Caco-2 (cell line): ENCODE measurements at regions not wholly inside any gene's neighbourhood (a gene's known extent, or its start where the extent isn't known, plus 50 kb on each side); places are given as distances from the start of the nearest gene placed in this dataset.
"Not testable (repeated sequence)": the region's sequence is repeated elsewhere in the genome, so short reads cannot be mapped to it uniquely, and the experiment has no call there.

ENCODE experiments used
- BruUV-seq: library from RNA; stranded (reverse); fragments of 400-500 nt; replicated peaks from 2 replicates; lab custom pipeline; 2021; lab: Mats Ljungman, UMichigan
- CTCF ChIA-PET: fragments of 300-600 bp; sonication (Branson Sonifier 250); formaldehyde crosslinking; loops from one replicate; lab custom pipeline; 2022; ENCODE audit warnings: antibody characterized with exemption; lab: Charles Lee
- POLR2A ChIA-PET: fragments of 300-600 bp; sonication (Branson Sonifier 250); formaldehyde crosslinking; loops from one replicate; lab custom pipeline; 2022; ENCODE audit warnings: antibody characterized with exemption; lab: Charles Lee
- DNase-seq, 2 experiments: peaks; one replicate each; pipeline versions ENCODE4 v3.0.0 to v3.0.0-alpha.2; 2020 to 2022
- H3K27me3 ChIP-seq: replicated peaks from 2 replicates; pipeline ENCODE4 v1.6.0; 2011; ENCODE audit warnings: low read length; ENCODE audit not compliant: control insufficient read depth, insufficient read depth
- H3K36me3 ChIP-seq: 2 replicates; pipeline ENCODE4 v1.5.1; 2011; ENCODE audit warnings: low read length; ENCODE audit not compliant: control insufficient read depth, insufficient read depth
- H3K4me1 ChIP-seq: fragments of 250-450 bp; sonication (Bioruptor Pico); 2 replicates; pipeline ENCODE4 v1.5.1; 2020; ENCODE audit warnings: mild to moderate bottlenecking
- H3K4me3 ChIP-seq: 2 replicates; pipeline ENCODE4 v1.5.1; 2011; ENCODE audit warnings: low read depth, mild to moderate bottlenecking, control low read depth, low read length
- H3K9me3 ChIP-seq: fragments of 250-450 bp; sonication (Bioruptor Pico); 2 replicates; pipeline ENCODE4 v1.5.1; 2020; ENCODE audit warnings: mild to moderate bottlenecking, moderate library complexity
- H3K27ac Mint-ChIP-seq: one replicate; pipeline ENCODE4 v1.8.0; 2022; ENCODE audit warnings: mixed read lengths; ENCODE audit not compliant: unreplicated experiment
- H3K27me3 Mint-ChIP-seq: one replicate; pipeline ENCODE4 v1.8.0; 2022; ENCODE audit warnings: mixed read lengths; ENCODE audit not compliant: insufficient read depth, unreplicated experiment
- H3K36me3 Mint-ChIP-seq: one replicate; pipeline ENCODE4 v1.8.0; 2022; ENCODE audit warnings: mild to moderate bottlenecking, mixed read lengths; ENCODE audit not compliant: insufficient read depth, unreplicated experiment
- H3K4me1 Mint-ChIP-seq: one replicate; pipeline ENCODE4 v1.8.0; 2022; ENCODE audit warnings: low read depth, mixed read lengths; ENCODE audit not compliant: unreplicated experiment
- H3K4me3 Mint-ChIP-seq: one replicate; pipeline ENCODE4 v1.8.0; 2022; ENCODE audit warnings: mild to moderate bottlenecking, moderate library complexity, mixed read lengths; ENCODE audit not compliant: unreplicated experiment
- H3K9me3 Mint-ChIP-seq: one replicate; pipeline ENCODE4 v1.8.0; 2022; ENCODE audit warnings: mixed read lengths; ENCODE audit not compliant: unreplicated experiment
- CTCF ChIP-seq, 2 experiments: fragments of 200-600 bp in 1 of 2; IDR thresholded peaks; 1 replicate in 1 of 2; 2 replicates in 1 of 2; pipeline versions ENCODE4 v1.5.1 to v1.8.0; 2011 to 2022; ENCODE audit warnings: antibody characterized with exemption in 1 of 2, control low read depth in 1 of 2, inconsistent platforms in 1 of 2, low read depth in 1 of 2, low read length in 1 of 2, mild to moderate bottlenecking in 1 of 2, moderate library complexity in 1 of 2; ENCODE audit not compliant: insufficient read depth in 1 of 2, severe bottlenecking in 1 of 2, unreplicated experiment in 1 of 2
- intact Hi-C: fragments of 100-400 bp; cut with micrococcal nuclease; formaldehyde crosslinking; loops from one replicate; pipeline ENCODE4 v1.10.0; 2022; ENCODE audit not compliant: unreplicated experiment

- Histone ChIP-seq H3K9me3 (no peaks in the 10 kb centered on the region), H3K27me3 (no peaks in the 10 kb centered on the region), H3K36me3 (no peaks in the 10 kb centered on the region), H3K4me3 (no peak overlapping the region), H3K4me1 (no peaks in the 10 kb centered on the region)
- no peaks in the 10 kb centered on the region for H3K36me3 Mint-ChIP-seq
- peaks cover 19% of the 10 kb centered on the region for H3K9me3 Mint-ChIP-seq
- no peak overlapping the region for H3K27ac Mint-ChIP-seq
- no peak overlapping the region for H3K4me3 Mint-ChIP-seq
- peaks cover 4% of the 10 kb centered on the region for H3K27me3 Mint-ChIP-seq
- CTCF ChIA-PET: no interaction called here
- POLR2A ChIA-PET: no interaction called here
- no TSS peak for BruUV-seq
- no peak for DNase-seq
- no peaks in the 10 kb centered on the region for H3K4me1 Mint-ChIP-seq
- intact Hi-C loops: no loop called here
- TF ChIP-seq CTCF (IDR thresholded peaks at IDR 0.05; ENCODE audit: insufficient read depth in 1 of 2, low read depth in 1 of 2, low read length in 1 of 2, severe bottlenecking in 1 of 2, unreplicated experiment in 1 of 2): no peak
Observed at GRCh38 chr2:144738749-144739148, 218.8 kb upstream of the ZEB2 start.

GRCh38 chr2:144730711-144731110 is 210.8 kb upstream of the ZEB2 start:
- no peaks in the 10 kb centered on the region for H3K27me3 ChIP-seq
- intact Hi-C loops: no loop called here
- no peak overlapping the region for H3K4me3 Mint-ChIP-seq
- H3K36me3 Mint-ChIP-seq: no peaks in the 10 kb centered on the region
- H3K9me3 ChIP-seq: no peaks in the 10 kb centered on the region
- H3K9me3 Mint-ChIP-seq: peaks cover 17% of the 10 kb centered on the region
- BruUV-seq: no TSS peak
- TF ChIP-seq CTCF (IDR thresholded peaks at IDR 0.05; ENCODE audit: insufficient read depth in 1 of 2, low read depth in 1 of 2, low read length in 1 of 2, severe bottlenecking in 1 of 2, unreplicated experiment in 1 of 2): no peak
- ChIA-PET CTCF (no interaction called here), POLR2A (no interaction called here)
- no peaks in the 10 kb centered on the region for H3K4me1 ChIP-seq
- no peaks in the 10 kb centered on the region for H3K27me3 Mint-ChIP-seq
- H3K36me3 ChIP-seq: no peaks in the 10 kb centered on the region
- no peak overlapping the region for H3K4me3 ChIP-seq
- no peaks in the 10 kb centered on the region for H3K4me1 Mint-ChIP-seq
- no peak for DNase-seq
- H3K27ac Mint-ChIP-seq: no peak overlapping the region

GRCh38 chr2:144724460-144724859 is 204.5 kb upstream of the ZEB2 start:
- H3K36me3 ChIP-seq, H3K4me3 ChIP-seq, BruUV-seq, H3K36me3 Mint-ChIP-seq, H3K27ac Mint-ChIP-seq, H3K4me3 Mint-ChIP-seq, DNase-seq, H3K27me3 ChIP-seq, CTCF ChIA-PET, POLR2A ChIA-PET, H3K27me3 Mint-ChIP-seq, intact Hi-C loops, H3K4me1 ChIP-seq, H3K4me1 Mint-ChIP-seq, H3K9me3 ChIP-seq: not testable (repeated sequence)
- peaks cover 10% of the 10 kb centered on the region for H3K9me3 Mint-ChIP-seq

GRCh38 chr2:144718376-144718775 is 198.5 kb upstream of the ZEB2 start:
- CTCF ChIA-PET: no interaction called here
- BruUV-seq: no TSS peak
- Mint-ChIP-seq H3K27me3 (no peaks in the 10 kb centered on the region), H3K27ac (no peak overlapping the region), H3K36me3 (no peaks in the 10 kb centered on the region), H3K9me3 (peaks cover 16% of the 10 kb centered on the region), H3K4me1 (no peaks in the 10 kb centered on the region), H3K4me3 (no peak overlapping the region)
- intact Hi-C loops: no loop called here
- Histone ChIP-seq H3K9me3 (peaks cover 5% of the 10 kb centered on the region; the same call in 1 of the 2 replicates), H3K4me1 (no peaks in the 10 kb centered on the region), H3K36me3 (no peaks in the 10 kb centered on the region), H3K4me3 (no peak overlapping the region), H3K27me3 (no peaks in the 10 kb centered on the region)
- POLR2A ChIA-PET: no interaction called here
- no peak for DNase-seq
- no peak for TF ChIP-seq CTCF (IDR thresholded peaks at IDR 0.05; ENCODE audit: insufficient read depth in 1 of 2, low read depth in 1 of 2, low read length in 1 of 2, severe bottlenecking in 1 of 2, unreplicated experiment in 1 of 2)
